SK-N-SH (cell line): ENCODE measurements at regions not wholly inside any gene's neighbourhood (a gene's known extent, or its start where the extent isn't known, plus 50 kb on each side); places are given as distances from the start of the nearest gene placed in this dataset.

Experiments used
- CTCF ChIA-PET: fragments of 300-600, 350-600 bp; formaldehyde crosslinking; extraction: SDS; loops from one replicate; lab custom pipeline; 2021; lab: Yijun Ruan, JAX
- POLR2A ChIA-PET: fragments of 350-600 bp; sonication (Branson Sonifier 250); formaldehyde crosslinking; extraction: SDS; loops from one replicate; lab custom pipeline; 2020; ENCODE audit warnings: antibody characterized with exemption, inconsistent platforms; lab: Yijun Ruan, JAX
- DNase-seq: peaks from one replicate; pipeline ENCODE4 v3.0.0; 2012
- H2AFZ ChIP-seq: fragments of 200-600 bp; sonication (generic); 2 replicates; pipeline ENCODE4 v1.8.1; 2016; ENCODE audit warnings: antibody characterized with exemption, mild to moderate bottlenecking, low read depth
- H3F3A ChIP-seq: fragments of 200-600 bp; sonication (generic); replicated peaks from 2 replicates; pipeline ENCODE3; 2016; ENCODE audit warnings: antibody characterized with exemption, mild to moderate bottlenecking; ENCODE audit not compliant: insufficient read depth
- H3K27ac ChIP-seq, 2 experiments: fragments of 200-500 bp in 1 of 2; fragments of 200-600 bp in 1 of 2; sonication (Bioruptor generic) in 1 of 2; sonication (generic), shearing (Covaris generic) in 1 of 2; 2 replicates each; pipeline versions ENCODE4 v1.5.1 to v1.6.1; 2014 to 2016; ENCODE audit warnings: low read depth in 2 of 2, inconsistent platforms in 1 of 2, low read length in 1 of 2, mild to moderate bottlenecking in 1 of 2, mixed read lengths in 1 of 2
- H3K27me3 ChIP-seq: fragments of 200-600 bp; sonication (generic), shearing (Covaris generic); 2 replicates; pipeline ENCODE4 v1.6.1; 2016; ENCODE audit warnings: mixed run types; ENCODE audit not compliant: insufficient read depth
- H3K36me3 ChIP-seq, 2 experiments: fragments of 200-500 bp in 1 of 2; fragments of 200-600 bp in 1 of 2; sonication (Bioruptor generic) in 1 of 2; sonication (generic) in 1 of 2; replicated peaks in 1 of 2; 2 replicates each; pipeline versions ENCODE3 to v1.5.1; 2014 to 2016; ENCODE audit warnings: low read length in 1 of 2, mild to moderate bottlenecking in 1 of 2; ENCODE audit not compliant: insufficient read depth in 2 of 2, control insufficient read depth in 1 of 2
- H3K4me1 ChIP-seq, 2 experiments: fragments of 200-500 bp in 1 of 2; fragments of 200-600 bp in 1 of 2; sonication (Bioruptor generic) in 1 of 2; sonication (generic), shearing (Covaris generic) in 1 of 2; 2 replicates each; pipeline versions ENCODE4 v1.5.1 to v1.6.1; 2014 to 2016; ENCODE audit warnings: low read depth in 1 of 2, low read length in 1 of 2, mixed run types in 1 of 2; ENCODE audit not compliant: insufficient read depth in 2 of 2, control insufficient read depth in 1 of 2
- H3K4me2 ChIP-seq: fragments of 200-600 bp; sonication (generic), shearing (Covaris generic); 2 replicates; pipeline ENCODE4 v1.6.1; 2017; ENCODE audit warnings: mixed run types
- H3K4me3 ChIP-seq, 2 experiments: fragments of 200-500 bp in 1 of 2; fragments of 200-600 bp in 1 of 2; sonication (Bioruptor generic) in 1 of 2; sonication (generic), shearing (Covaris generic) in 1 of 2; 2 replicates each; pipeline versions ENCODE4 v1.5.1 to v1.8.1; 2014 to 2016; ENCODE audit warnings: low read depth in 2 of 2, inconsistent platforms in 1 of 2, low read length in 1 of 2, mild to moderate bottlenecking in 1 of 2, mixed read lengths in 1 of 2, moderate library complexity in 1 of 2
- H3K79me2 ChIP-seq: fragments of 200-600 bp; sonication (generic); 2 replicates; pipeline ENCODE4 v1.8.1; 2017; ENCODE audit warnings: mild to moderate bottlenecking; ENCODE audit not compliant: insufficient read depth
- H3K9ac ChIP-seq: fragments of 200-600 bp; sonication (generic); 2 replicates; pipeline ENCODE4 v1.6.1; 2017; ENCODE audit warnings: mixed run types
- H3K9me2 ChIP-seq: fragments of 200-600 bp; sonication (generic); 2 replicates; pipeline ENCODE4 v1.6.1; 2017; ENCODE audit warnings: mixed run types
- H3K9me3 ChIP-seq: fragments of 200-600 bp; sonication (generic); 2 replicates; pipeline ENCODE4 v1.6.1; 2017; ENCODE audit warnings: mixed run types, mild to moderate bottlenecking, moderate library complexity
- H4K20me1 ChIP-seq: fragments of 200-600 bp; sonication (generic); 2 replicates; pipeline ENCODE4 v1.6.1; 2017; ENCODE audit warnings: mild to moderate bottlenecking, mixed run types; ENCODE audit not compliant: insufficient read depth
- CTCF ChIP-seq: fragments of 200-600 bp; sonication (generic); IDR thresholded peaks from 2 replicates; pipeline ENCODE4 v1.6.1; 2017; ENCODE audit warnings: antibody characterized with exemption, mild to moderate bottlenecking, moderate library complexity
- ELF1 ChIP-seq: IDR thresholded peaks from 2 replicates; pipeline ENCODE4 v1.4.0; 2012
- FOSL2 ChIP-seq: IDR thresholded peaks from 2 replicates; pipeline ENCODE4 v1.4.0; 2012; ENCODE audit warnings: low read depth, mild to moderate bottlenecking, moderate library complexity, borderline replicate concordance
- FOXM1 ChIP-seq: IDR thresholded peaks from 2 replicates; pipeline ENCODE4 v1.4.0; 2012; ENCODE audit warnings: low read depth, mild to moderate bottlenecking
- IRF3 ChIP-seq: fragments of 150-350 bp; IDR thresholded peaks from 2 replicates; pipeline ENCODE4 v1.6.1; 2016; ENCODE audit warnings: mild to moderate bottlenecking, low read depth, low read length
- MEF2A ChIP-seq: IDR thresholded peaks from 2 replicates; pipeline ENCODE4 v1.4.0; 2012; ENCODE audit warnings: low read depth, borderline replicate concordance
- NRF1 ChIP-seq: IDR thresholded peaks from 2 replicates; pipeline ENCODE4 v1.6.1; 2012; ENCODE audit warnings: low read depth, mild to moderate bottlenecking, low read length
- PBX3 ChIP-seq: IDR thresholded peaks from 2 replicates; pipeline ENCODE4; 2012
- RFX5 ChIP-seq: IDR thresholded peaks from 2 replicates; pipeline ENCODE4 v1.6.1; 2012; ENCODE audit warnings: mild to moderate bottlenecking, improper control_type of control experiment, low read length
- RXRA ChIP-seq: IDR thresholded peaks from 2 replicates; pipeline ENCODE4 v1.4.0; 2012; ENCODE audit warnings: low read depth, mild to moderate bottlenecking, borderline replicate concordance
- TAF1 ChIP-seq: IDR thresholded peaks from 2 replicates; pipeline ENCODE4 v1.6.1; 2012; ENCODE audit warnings: low read depth, mild to moderate bottlenecking, low read length, moderate library complexity, borderline replicate concordance
- TCF12 ChIP-seq: IDR thresholded peaks from 2 replicates; pipeline ENCODE4 v1.4.0; 2012
- TEAD4 ChIP-seq: IDR thresholded peaks from 2 replicates; pipeline ENCODE4 v1.4.0; 2012; ENCODE audit warnings: mild to moderate bottlenecking, borderline replicate concordance; ENCODE audit not compliant: insufficient read depth
- WGBS: methylation state at CpG from one replicate; pipeline ENCODE4 v1.1.6; 2017; ENCODE audit warnings: low lambda C conversion rate; 5-methylcytosine and 5-hydroxymethylcytosine counted together
- TF ChIP-seq, protein P1 (sequence below): fragments of 150-350 bp; IDR thresholded peaks from 2 replicates; pipeline ENCODE4 v1.6.1; 2017; ENCODE audit warnings: antibody characterized with exemption, low read length, low read depth, borderline replicate concordance

- TF ChIP-seq MEF2A = no peak
- TF ChIP-seq TEAD4 = no peak
- no peak for TF ChIP-seq TAF1
Measured at GRCh38 chr13:33472446-33472845, 186.9 kb upstream of the STARD13 start (continued).

DNA sequence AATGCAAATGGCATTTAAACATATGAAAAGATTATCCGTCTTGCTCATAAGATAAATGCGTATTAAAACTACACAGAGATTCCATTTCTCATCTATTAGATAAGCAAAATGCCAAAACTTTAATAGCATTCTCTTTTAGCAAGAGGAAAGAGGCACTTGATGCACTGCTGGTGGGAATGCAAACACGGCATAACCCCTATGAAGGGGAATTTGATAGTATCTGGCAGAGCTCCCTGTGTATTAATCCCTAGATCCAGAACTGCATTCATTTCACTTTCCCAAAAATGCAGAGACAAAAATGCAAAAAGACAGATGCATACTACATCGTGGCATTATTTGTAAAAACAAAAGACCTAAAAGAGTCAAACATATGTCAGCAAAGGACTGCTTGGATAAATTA lies 193.6 kb upstream of the STARD13 start:
- 66% methylated on average over 4 of the region's 4 CpGs for WGBS
- POLR2A ChIA-PET = no interaction called here
- no peaks in the 10 kb centered on the region for H3K36me3 ChIP-seq

More for the DNA sequence above, 193.6 kb upstream of the STARD13 start:
- Histone ChIP-seq H2AFZ (no peak overlapping the region), H4K20me1 (no peaks in the 10 kb centered on the region), H3K4me1 (no peaks in the 10 kb centered on the region), H3K27ac (no peak overlapping the region), H3K27me3 (no peaks in the 10 kb centered on the region), H3K9me3 (peaks cover 10% of the 10 kb centered on the region), H3K4me3 (no peak overlapping the region), H3K4me2 (no peak overlapping the region), H3K9me2 (0 out of 2 replicates have a peak, but pooled peaks cover 3% of the 10 kb centered on the region), H3K79me2 (no peaks in the 10 kb centered on the region), H3F3A (peaks cover 2% of the 10 kb centered on the region), H3K9ac (no peak overlapping the region)
- CTCF ChIA-PET = no interaction called here
- no peak for DNase-seq
- TF ChIP-seq TAF1 (no peak), IRF3 (no peak), FOSL2 (no peak), NRF1 (no peak), CTCF (no peak), ELF1 (no peak), MEF2A (no peak), RXRA (no peak), TCF12 (no peak), RFX5 (no peak), FOXM1 (no peak), PBX3 (no peak)
- TF ChIP-seq, protein P1, sequence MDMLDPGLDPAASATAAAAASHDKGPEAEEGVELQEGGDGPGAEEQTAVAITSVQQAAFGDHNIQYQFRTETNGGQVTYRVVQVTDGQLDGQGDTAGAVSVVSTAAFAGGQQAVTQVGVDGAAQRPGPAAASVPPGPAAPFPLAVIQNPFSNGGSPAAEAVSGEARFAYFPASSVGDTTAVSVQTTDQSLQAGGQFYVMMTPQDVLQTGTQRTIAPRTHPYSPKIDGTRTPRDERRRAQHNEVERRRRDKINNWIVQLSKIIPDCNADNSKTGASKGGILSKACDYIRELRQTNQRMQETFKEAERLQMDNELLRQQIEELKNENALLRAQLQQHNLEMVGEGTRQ = no peak
- TF ChIP-seq, all 33 proteins: peak for 0
